PC-3 (cell line): ENCODE measurements at regions not wholly inside any gene's neighbourhood (a gene's known extent, or its start where the extent isn't known, plus 50 kb on each side); places are given as distances from the start of the nearest gene placed in this dataset.

ENCODE experiments used
- ATAC-seq: fragments of 200-7000 bp; cut with Tn5 transposase; 2 replicates; pipeline ENCODE4 v1.9.1; 2020; ENCODE audit warnings: mild to moderate bottlenecking, moderate library complexity
- BruUV-seq: library from RNA; stranded (reverse); fragments of 400-500 nt; replicated peaks from 2 replicates; lab custom pipeline; 2021; lab: Mats Ljungman, UMichigan
- CTCF ChIA-PET: fragments of 300-600 bp; sonication (Branson Sonifier 250); formaldehyde crosslinking; loops from one replicate; lab custom pipeline; 2022; ENCODE audit warnings: antibody characterized with exemption; lab: Charles Lee
- POLR2A ChIA-PET: fragments of 300-600 bp; sonication (Branson Sonifier 250); formaldehyde crosslinking; loops from one replicate; lab custom pipeline; 2022; ENCODE audit warnings: antibody characterized with exemption; ENCODE audit not compliant: unreplicated experiment; lab: Charles Lee
- DNase-seq: peaks from one replicate; pipeline ENCODE4 v3.0.0-alpha.2; 2015
- H2AFZ ChIP-seq: fragments of 300-600 bp; sonication (generic); 2 replicates; pipeline ENCODE4 v1.6.0; 2016; ENCODE audit warnings: antibody characterized with exemption, low read length
- H3F3A ChIP-seq: fragments of 300-600 bp; sonication (generic); one replicate; pipeline ENCODE4 v1.6.0; 2017; ENCODE audit warnings: antibody characterized with exemption, low read length, control low read depth, mild to moderate bottlenecking; ENCODE audit not compliant: unreplicated experiment
- H3K27ac ChIP-seq: fragments of 300-600 bp; sonication (generic); 2 replicates; pipeline ENCODE4 v1.5.1; 2016; ENCODE audit warnings: mild to moderate bottlenecking, low read length
- H3K27me3 ChIP-seq: fragments of 300-600 bp; sonication (generic); 2 replicates; pipeline ENCODE4 v1.6.1; 2016; ENCODE audit warnings: low read length, mixed read lengths
- H3K36me3 ChIP-seq: fragments of 300-600 bp; sonication (generic); 2 replicates; pipeline ENCODE4 v1.6.1; 2016; ENCODE audit warnings: low read depth, mixed run types, low read length, mixed read lengths
- H3K4me1 ChIP-seq: fragments of 300-600 bp; sonication (generic); 2 replicates; pipeline ENCODE4 v1.5.1; 2016; ENCODE audit warnings: low read length; ENCODE audit not compliant: insufficient read depth
- H3K4me2 ChIP-seq: fragments of 300-600 bp; sonication (generic); 2 replicates; pipeline ENCODE4 v1.6.0; 2016; ENCODE audit warnings: low read length
- H3K4me3 ChIP-seq: fragments of 300-600 bp; sonication (generic); 2 replicates; pipeline ENCODE4 v1.5.1; 2016; ENCODE audit warnings: mild to moderate bottlenecking, low read length, mixed read lengths
- H3K79me2 ChIP-seq: fragments of 300-600 bp; sonication (generic); 2 replicates; pipeline ENCODE4 v1.6.1; 2017; ENCODE audit warnings: low read length, mixed read lengths
- H3K9ac ChIP-seq: fragments of 300-600 bp; sonication (generic); 2 replicates; pipeline ENCODE4 v1.6.0; 2016; ENCODE audit warnings: mild to moderate bottlenecking, low read length
- H3K9me2 ChIP-seq: fragments of 300-600 bp; sonication (generic); replicated peaks from 2 replicates; pipeline ENCODE4 v1.6.1; 2016; ENCODE audit warnings: mixed run types, low read length, mixed read lengths
- H3K9me3 ChIP-seq: fragments of 300-600 bp; sonication (generic); 2 replicates; pipeline ENCODE4 v1.6.1; 2016; ENCODE audit warnings: low read length, mixed read lengths
- H4K20me1 ChIP-seq: fragments of 300-600 bp; sonication (generic); 2 replicates; pipeline ENCODE4 v1.6.1; 2016; ENCODE audit warnings: low read length, mixed read lengths
- CTCF ChIP-seq: fragments of 300-600 bp; sonication (generic); conservative IDR thresholded peaks from 2 replicates; pipeline ENCODE4 v1.5.1; 2017; ENCODE audit warnings: antibody characterized with exemption, low read depth, mild to moderate bottlenecking, low read length
- EZH2 ChIP-seq: fragments of 300-600 bp; sonication (generic); IDR thresholded peaks from one replicate; pipeline ENCODE4 v1.6.1; 2017; ENCODE audit warnings: antibody characterized with exemption, mild to moderate bottlenecking, low read length; ENCODE audit not compliant: unreplicated experiment
- EZH2phosphoT487 ChIP-seq: fragments of 300-600 bp; sonication (generic); IDR thresholded peaks from 2 replicates; pipeline ENCODE4 v1.6.1; 2018; ENCODE audit warnings: mild to moderate bottlenecking, antibody characterized with exemption, low read length, borderline replicate concordance
- intact Hi-C: fragments of 100-400 bp; cut with micrococcal nuclease; formaldehyde crosslinking; loops from 2 replicates; pipeline ENCODE4 v1.9.0; 2023

- no peak for TF ChIP-seq CTCF
- TF ChIP-seq EZH2phosphoT487: no peak
- TF ChIP-seq EZH2: no peak
- Histone ChIP-seq H4K20me1 (no peaks in the 10 kb centered on the region), H3K9ac (no peak overlapping the region), H3K27ac (no peak overlapping the region), H2AFZ (no peak overlapping the region), H3K36me3 (no peaks in the 10 kb centered on the region), H3K79me2 (no peaks in the 10 kb centered on the region), H3K27me3 (peaks cover 79% of the 10 kb centered on the region), H3F3A (no peaks in the 10 kb centered on the region), H3K4me2 (no peak overlapping the region), H3K9me2 (no peaks in the 10 kb centered on the region), H3K9me3 (no peaks in the 10 kb centered on the region), H3K4me1 (no peaks in the 10 kb centered on the region), H3K4me3 (no peak overlapping the region)
- ChIA-PET POLR2A (no interaction called here), CTCF (no interaction called here)
- ATAC-seq (no peak), DNase-seq (no peak)
- intact Hi-C loops: no loop called here
- no TSS peak for BruUV-seq
Measured at GRCh38 chr20:48416002-48416401, 411.8 kb downstream of the PREX1 start.

DNA sequence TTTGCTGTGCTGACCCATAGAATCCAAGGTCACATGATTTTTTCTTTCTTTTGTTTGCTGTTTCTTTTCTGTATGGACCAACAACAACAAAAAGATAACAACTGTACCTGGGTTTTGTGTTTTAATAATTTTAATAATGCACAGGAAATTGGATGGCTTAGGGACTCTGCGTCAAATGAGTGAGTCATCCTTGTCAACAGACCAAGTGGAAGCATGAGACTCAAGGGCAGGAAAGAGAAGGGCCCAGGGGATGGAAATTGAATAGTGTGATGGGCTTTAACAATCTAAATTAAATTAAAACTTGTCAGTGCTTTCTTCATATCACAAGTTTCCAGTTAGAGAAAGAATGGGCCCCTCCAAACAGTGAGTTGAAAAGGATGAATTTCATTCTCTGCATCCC, 413.0 kb downstream of the PREX1 start:
- CTCF ChIA-PET: no interaction called here

More for the DNA sequence above, 413.0 kb downstream of the PREX1 start:
- H3K4me3 ChIP-seq: no peak overlapping the region
- H3F3A ChIP-seq: no peaks in the 10 kb centered on the region
- no peak overlapping the region for H3K4me2 ChIP-seq
- H3K4me1 ChIP-seq: no peaks in the 10 kb centered on the region
- peak; percentile 64 for ATAC-seq
- no peaks in the 10 kb centered on the region for H4K20me1 ChIP-seq
- no TSS peak for BruUV-seq
- intact Hi-C loops: no loop called here
- no peak for TF ChIP-seq EZH2
- no peak for TF ChIP-seq EZH2phosphoT487
- no peak for TF ChIP-seq CTCF
- no peak overlapping the region for H3K27ac ChIP-seq
- H3K27me3 ChIP-seq: peaks cover 80% of the 10 kb centered on the region
- H3K79me2 ChIP-seq: no peaks in the 10 kb centered on the region
- H3K9ac ChIP-seq: no peak overlapping the region
- H2AFZ ChIP-seq: no peak overlapping the region
- H3K36me3 ChIP-seq: no peaks in the 10 kb centered on the region
- H3K9me3 ChIP-seq: no peaks in the 10 kb centered on the region
- DNase-seq: peak; percentile 26
- POLR2A ChIA-PET: no interaction called here
- H3K9me2 ChIP-seq: no peaks in the 10 kb centered on the region
